ENCODE measurements at regions not wholly inside any gene's neighbourhood (a gene's known extent, or its start where the extent isn't known, plus 50 kb on each side); places are given as distances from the start of the nearest gene placed in this dataset.

- Histone ChIP-seq H3K9ac (no peak overlapping the region), H3K9me3 (no peaks in the 10 kb centered on the region), H3F3A (replicated peaks; ENCODE audit: insufficient read depth) (no peaks in the 10 kb centered on the region), H2AFZ (ENCODE audit: low read depth) (no peak overlapping the region), H3K36me3 (replicated peaks in 1 of 2; ENCODE audit: control insufficient read depth in 1 of 2, insufficient read depth in 2 of 2, low read length in 1 of 2) (no peaks in the 10 kb centered on the region), H3K27me3 (ENCODE audit: insufficient read depth) (no peaks in the 10 kb centered on the region), H3K4me1 (ENCODE audit: control insufficient read depth in 1 of 2, insufficient read depth in 2 of 2, low read depth in 1 of 2, low read length in 1 of 2) (no peaks in the 10 kb centered on the region; a peak in 1 of 4 replicates), H3K9me2 (no peaks in the 10 kb centered on the region), H4K20me1 (ENCODE audit: insufficient read depth) (no peaks in the 10 kb centered on the region), H3K27ac (ENCODE audit: low read depth in 2 of 2, low read length in 1 of 2) (no peak overlapping the region; a peak in 1 of 4 replicates), H3K4me2 (no peak overlapping the region), H3K79me2 (ENCODE audit: insufficient read depth) (no peaks in the 10 kb centered on the region), H3K4me3 (ENCODE audit: low read depth in 2 of 2, low read length in 1 of 2) (no peak overlapping the region)
- ChIA-PET CTCF (interaction anchor here (1.0 kb wide), 1 partner anchor 53 kb away, joined by 3 read pairs; no protein-coding TSS in a partner anchor), POLR2A (interaction anchor here (0.7 kb wide), 1 partner anchor 115 kb away, joined by 3 read pairs; no protein-coding TSS in a partner anchor)
- DNase-seq: peak; percentile 25
- TF ChIP-seq SIN3A (IDR thresholded peaks at IDR 0.05; ENCODE audit: borderline replicate concordance, low read depth, low read length) (no peak), GATA2 (CRISPR knock-in tag; IDR thresholded peaks at IDR 0.05) (peak; percentile 17; the same call in 1 of the 2 replicates)
- 39% methylated on average over 4 of the region's 4 CpGs for WGBS (ENCODE audit: low lambda C conversion rate)
Observed at GRCh38 chr3:117168896-117169295, 459.3 kb downstream of the TUSC7 start.

DNA sequence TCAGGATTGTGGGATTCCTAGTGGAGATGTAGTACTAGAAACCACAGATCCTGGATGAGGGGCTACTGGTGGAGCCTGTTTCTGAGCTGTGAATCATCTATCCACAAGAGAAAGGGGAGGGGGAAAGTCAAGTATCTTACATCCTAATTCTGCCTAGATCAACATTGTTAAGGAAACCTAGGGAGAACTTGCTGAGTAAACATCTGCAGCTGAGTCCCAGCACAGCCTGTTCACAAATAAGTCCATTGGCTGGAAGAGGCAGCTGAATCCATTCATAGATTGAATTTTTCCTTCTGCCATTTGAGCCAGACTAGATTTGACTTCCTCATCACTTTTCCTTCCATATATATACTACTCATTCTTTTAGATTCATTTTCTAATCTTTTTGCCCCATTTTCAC is 460.5 kb downstream of the TUSC7 start:
- no peaks in the 10 kb centered on the region for H3K9me2 ChIP-seq
- H3K27me3 ChIP-seq (ENCODE audit: insufficient read depth): no peaks in the 10 kb centered on the region
- H3K4me1 ChIP-seq (ENCODE audit: control insufficient read depth in 1 of 2, insufficient read depth in 2 of 2, low read depth in 1 of 2, low read length in 1 of 2): no peaks in the 10 kb centered on the region; a peak in 2 of 4 replicates
- POLR2A ChIA-PET: no interaction called here
- no peak for TF ChIP-seq POLR2AphosphoS5 (IDR thresholded peaks at IDR 0.05; ENCODE audit: low read depth, low read length)
- TF ChIP-seq MXI1 (IDR thresholded peaks at IDR 0.05; ENCODE audit: low read depth, low read length): no peak
- no peak for TF ChIP-seq NRF1 (IDR thresholded peaks at IDR 0.05; ENCODE audit: low read depth, low read length)
- no peak for TF ChIP-seq MAX (IDR thresholded peaks at IDR 0.05; ENCODE audit: low read depth)
- TF ChIP-seq, protein P1, sequence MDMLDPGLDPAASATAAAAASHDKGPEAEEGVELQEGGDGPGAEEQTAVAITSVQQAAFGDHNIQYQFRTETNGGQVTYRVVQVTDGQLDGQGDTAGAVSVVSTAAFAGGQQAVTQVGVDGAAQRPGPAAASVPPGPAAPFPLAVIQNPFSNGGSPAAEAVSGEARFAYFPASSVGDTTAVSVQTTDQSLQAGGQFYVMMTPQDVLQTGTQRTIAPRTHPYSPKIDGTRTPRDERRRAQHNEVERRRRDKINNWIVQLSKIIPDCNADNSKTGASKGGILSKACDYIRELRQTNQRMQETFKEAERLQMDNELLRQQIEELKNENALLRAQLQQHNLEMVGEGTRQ (IDR thresholded peaks at IDR 0.05; ENCODE audit: borderline replicate concordance, low read depth, low read length): no peak
- TF ChIP-seq SMC3 (IDR thresholded peaks at IDR 0.05; ENCODE audit: low read depth, low read length): no peak
- TF ChIP-seq JUND (IDR thresholded peaks at IDR 0.05): no peak
- TF ChIP-seq GABPA (IDR thresholded peaks at IDR 0.05; ENCODE audit: low read depth): no peak
- TF ChIP-seq RCOR1 (IDR thresholded peaks at IDR 0.05; ENCODE audit: low read length): no peak
- TF ChIP-seq, protein P2, sequence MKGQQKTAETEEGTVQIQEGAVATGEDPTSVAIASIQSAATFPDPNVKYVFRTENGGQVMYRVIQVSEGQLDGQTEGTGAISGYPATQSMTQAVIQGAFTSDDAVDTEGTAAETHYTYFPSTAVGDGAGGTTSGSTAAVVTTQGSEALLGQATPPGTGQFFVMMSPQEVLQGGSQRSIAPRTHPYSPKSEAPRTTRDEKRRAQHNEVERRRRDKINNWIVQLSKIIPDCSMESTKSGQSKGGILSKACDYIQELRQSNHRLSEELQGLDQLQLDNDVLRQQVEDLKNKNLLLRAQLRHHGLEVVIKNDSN (IDR thresholded peaks at IDR 0.05; ENCODE audit: borderline replicate concordance, low read depth): no peak
- TF ChIP-seq SIN3A (IDR thresholded peaks at IDR 0.05; ENCODE audit: borderline replicate concordance, low read depth, low read length): no peak
- no peak for TF ChIP-seq CTCF (IDR thresholded peaks at IDR 0.05)
- TF ChIP-seq TAF1 (IDR thresholded peaks at IDR 0.05; ENCODE audit: borderline replicate concordance, low read depth, low read length): no peak
- TF ChIP-seq TEAD4 (IDR thresholded peaks at IDR 0.05; ENCODE audit: borderline replicate concordance, insufficient read depth): no peak
- no peak for TF ChIP-seq MEF2A (IDR thresholded peaks at IDR 0.05; ENCODE audit: borderline replicate concordance, low read depth)
- TF ChIP-seq CHD2 (IDR thresholded peaks at IDR 0.05; ENCODE audit: low read length, partially characterized antibody): no peak
- TF ChIP-seq, protein P3, sequence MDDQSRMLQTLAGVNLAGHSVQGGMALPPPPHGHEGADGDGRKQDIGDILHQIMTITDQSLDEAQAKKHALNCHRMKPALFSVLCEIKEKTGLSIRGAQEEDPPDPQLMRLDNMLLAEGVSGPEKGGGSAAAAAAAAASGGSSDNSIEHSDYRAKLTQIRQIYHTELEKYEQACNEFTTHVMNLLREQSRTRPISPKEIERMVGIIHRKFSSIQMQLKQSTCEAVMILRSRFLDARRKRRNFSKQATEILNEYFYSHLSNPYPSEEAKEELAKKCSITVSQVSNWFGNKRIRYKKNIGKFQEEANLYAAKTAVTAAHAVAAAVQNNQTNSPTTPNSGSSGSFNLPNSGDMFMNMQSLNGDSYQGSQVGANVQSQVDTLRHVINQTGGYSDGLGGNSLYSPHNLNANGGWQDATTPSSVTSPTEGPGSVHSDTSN (IDR thresholded peaks at IDR 0.05): no peak
- no peak for TF ChIP-seq YY1 (IDR thresholded peaks at IDR 0.05; ENCODE audit: low read depth)
- TF ChIP-seq FOXJ3 (CRISPR knock-in tag; IDR thresholded peaks at IDR 0.05): no peak
- TF ChIP-seq, protein P4, sequence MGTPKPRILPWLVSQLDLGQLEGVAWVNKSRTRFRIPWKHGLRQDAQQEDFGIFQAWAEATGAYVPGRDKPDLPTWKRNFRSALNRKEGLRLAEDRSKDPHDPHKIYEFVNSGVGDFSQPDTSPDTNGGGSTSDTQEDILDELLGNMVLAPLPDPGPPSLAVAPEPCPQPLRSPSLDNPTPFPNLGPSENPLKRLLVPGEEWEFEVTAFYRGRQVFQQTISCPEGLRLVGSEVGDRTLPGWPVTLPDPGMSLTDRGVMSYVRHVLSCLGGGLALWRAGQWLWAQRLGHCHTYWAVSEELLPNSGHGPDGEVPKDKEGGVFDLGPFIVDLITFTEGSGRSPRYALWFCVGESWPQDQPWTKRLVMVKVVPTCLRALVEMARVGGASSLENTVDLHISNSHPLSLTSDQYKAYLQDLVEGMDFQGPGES (IDR thresholded peaks at IDR 0.05; ENCODE audit: low read depth, low read length): no peak
- no peaks in the 10 kb centered on the region for H3K79me2 ChIP-seq (ENCODE audit: insufficient read depth)
- H3K9me3 ChIP-seq: no peaks in the 10 kb centered on the region
- no peak overlapping the region for H2AFZ ChIP-seq (ENCODE audit: low read depth)
- no peak overlapping the region for H3K4me2 ChIP-seq
- no peaks in the 10 kb centered on the region for H3K36me3 ChIP-seq (replicated peaks in 1 of 2; ENCODE audit: control insufficient read depth in 1 of 2, insufficient read depth in 2 of 2, low read length in 1 of 2)
- no peak overlapping the region for H3K9ac ChIP-seq
- no peak overlapping the region for H3K27ac ChIP-seq (ENCODE audit: low read depth in 2 of 2, low read length in 1 of 2)
- CTCF ChIA-PET: no interaction called here
- no peak overlapping the region for H3K4me3 ChIP-seq (ENCODE audit: low read depth in 2 of 2, low read length in 1 of 2)
- no peaks in the 10 kb centered on the region for H4K20me1 ChIP-seq (ENCODE audit: insufficient read depth)
- no peaks in the 10 kb centered on the region for H3F3A ChIP-seq (replicated peaks; ENCODE audit: insufficient read depth)
- no peak for DNase-seq
